Testis (tissue), 2 donors: ENCODE measurements at regions not wholly inside any gene's neighbourhood (a gene's known extent, or its start where the extent isn't known, plus 50 kb on each side); places are given as distances from the start of the nearest gene placed in this dataset.

Experiments used
- DNase-seq: peaks from one replicate; pipeline ENCODE4 v3.0.0-alpha.2; 2019
- H3K27ac ChIP-seq, 2 donors: fragments of 200-600 bp; sonication (generic); one replicate each; pipeline ENCODE4 v1.5.1; 2019
- H3K27me3 ChIP-seq: fragments of 200-600 bp; sonication (generic); one replicate; pipeline ENCODE4 v1.5.1; 2019
- H3K36me3 ChIP-seq: fragments of 200-600 bp; sonication (generic); one replicate; pipeline ENCODE4 v1.5.1; 2017; ENCODE audit warnings: low read depth; ENCODE audit errors: missing control alignments
- H3K4me1 ChIP-seq: fragments of 200-600 bp; sonication (generic); one replicate; pipeline ENCODE4 v1.5.1; 2019
- H3K4me3 ChIP-seq, 2 donors: fragments of 200-600 bp; sonication (generic); one replicate each; pipeline ENCODE4 v1.5.1; 2017 to 2019
- H3K9me3 ChIP-seq: fragments of 200-600 bp; sonication (generic); one replicate; pipeline ENCODE4 v1.5.1; 2017
- CTCF ChIP-seq, 3 experiments: fragments of 450-650 bp in 2 of 3; fragments of 200-600 bp in 1 of 3; sonication (generic) in 1 of 3; IDR thresholded peaks; one replicate each; pipeline ENCODE4 v1.5.1; 2016 to 2019; ENCODE audit warnings: antibody characterized with exemption in 3 of 3, mild to moderate bottlenecking in 2 of 3, moderate library complexity in 1 of 3
- POLR2A ChIP-seq: fragments of 450-650 bp; IDR thresholded peaks from one replicate; pipeline ENCODE4 v1.6.1; 2017; ENCODE audit warnings: antibody characterized with exemption, mild to moderate bottlenecking, moderate library complexity
- WGBS, 2 donors: methylation state at CpG; one replicate each; pipeline ENCODE4 v1.1.5; 2018; 5-methylcytosine and 5-hydroxymethylcytosine counted together
- intact Hi-C: fragments of 100-400 bp; cut with DNase I; formaldehyde crosslinking; loops from one replicate; pipeline ENCODE4 v1.15.1; 2023; ENCODE audit warnings: low total_unique reads

- H3K4me3 ChIP-seq: no peak overlapping the region
- H3K9me3 ChIP-seq: no peaks in the 10 kb centered on the region
- 74 to 75% methylated on average over 4 of the region's 4 CpGs for WGBS, 2 donors
- TF ChIP-seq POLR2A (no peak), CTCF (IDR thresholded peaks at IDR 0.05) (no peak)
- no peaks in the 10 kb centered on the region for H3K4me1 ChIP-seq
- H3K27me3 ChIP-seq: no peaks in the 10 kb centered on the region
- no peak for DNase-seq
- intact Hi-C loops: no loop called here
- no peak overlapping the region for H3K27ac ChIP-seq
- H3K36me3 ChIP-seq: no peaks in the 10 kb centered on the region
Measured at GRCh38 chr17:71316176-71316897, 804.5 kb upstream of the SOX9 start.

GRCh38 chr17:71320009-71320796, 800.6 kb upstream of the SOX9 start:
- WGBS, 2 donors: 82 to 89% methylated on average over 6 of the region's 6 CpGs

GRCh38 chr17:71325117-71325516, 795.7 kb upstream of the SOX9 start:
- Histone ChIP-seq H3K36me3 (no peaks in the 10 kb centered on the region), H3K9me3 (no peaks in the 10 kb centered on the region), H3K27me3 (no peaks in the 10 kb centered on the region), H3K4me3 (no peak overlapping the region), H3K4me1 (no peaks in the 10 kb centered on the region), H3K27ac (no peak overlapping the region)
- no peak for DNase-seq
- WGBS, 2 donors: 71 to 83% methylated on average over 1 of the region's 1 CpG
- TF ChIP-seq POLR2A: no peak
- no peak for TF ChIP-seq CTCF (IDR thresholded peaks at IDR 0.05)
- intact Hi-C loops: no loop called here

More at GRCh38 chr17:71320009-71320796, 800.6 kb upstream of the SOX9 start:
- no peaks in the 10 kb centered on the region for H3K9me3 ChIP-seq
- H3K4me1 ChIP-seq: no peaks in the 10 kb centered on the region
- intact Hi-C loops: no loop called here
- H3K27ac ChIP-seq: no peak overlapping the region
- DNase-seq: no peak
- H3K27me3 ChIP-seq: no peaks in the 10 kb centered on the region
- no peaks in the 10 kb centered on the region for H3K36me3 ChIP-seq
- no peak overlapping the region for H3K4me3 ChIP-seq
- TF ChIP-seq CTCF (IDR thresholded peaks at IDR 0.05) (no peak), POLR2A (no peak)

GRCh38 chr17:71325886-71326285, 794.9 kb upstream of the SOX9 start:
- Histone ChIP-seq H3K4me1 (no peaks in the 10 kb centered on the region), H3K27ac (no peak overlapping the region), H3K36me3 (no peaks in the 10 kb centered on the region), H3K27me3 (no peaks in the 10 kb centered on the region), H3K9me3 (no peaks in the 10 kb centered on the region), H3K4me3 (no peak overlapping the region)
- DNase-seq: no peak
- TF ChIP-seq POLR2A: no peak
- TF ChIP-seq CTCF (IDR thresholded peaks at IDR 0.05): no peak
- intact Hi-C loops: no loop called here
- WGBS, 2 donors: 74% methylated on average over 3 of the region's 3 CpGs
